Lung (tissue), 11 donors: ENCODE measurements at regions not wholly inside any gene's neighbourhood (a gene's known extent, or its start where the extent isn't known, plus 50 kb on each side); places are given as distances from the start of the nearest gene placed in this dataset.

Experiments
- ATAC-seq: fragments of 200-7000 bp; cut with Tn5 transposase; one replicate; pipeline ENCODE4 v1.9.1; 2020; ENCODE audit warnings: moderate number of reproducible peaks; ENCODE audit not compliant: insufficient read depth, low FRiP score
- DNase-seq, 3 donors: peaks; one replicate each; pipeline ENCODE4 v3.0.0-alpha.2; 2013 to 2017
- H3K27ac ChIP-seq, 2 donors: one replicate each; pipeline ENCODE4 v1.5.1; 2013; ENCODE audit warnings: mild to moderate bottlenecking in 2 of 2, moderate library complexity in 2 of 2, control low read depth in 1 of 2, inconsistent platforms in 1 of 2, low read depth in 1 of 2, low read length in 1 of 2
- H3K27me3 ChIP-seq, 3 donors: one replicate each; pipeline ENCODE4 v1.5.1; 2013; ENCODE audit warnings: low read length in 2 of 3; ENCODE audit not compliant: control insufficient read depth in 3 of 3, insufficient read depth in 3 of 3
- H3K36me3 ChIP-seq, 4 donors: one replicate each; pipeline ENCODE4 v1.5.1; 2013; ENCODE audit warnings: low read length in 4 of 4, mild to moderate bottlenecking in 1 of 4, moderate library complexity in 1 of 4; ENCODE audit not compliant: control insufficient read depth in 4 of 4, insufficient read depth in 4 of 4
- H3K4me1 ChIP-seq, 5 donors: one replicate each; pipeline ENCODE4 v1.5.1; 2013; ENCODE audit warnings: low read length in 5 of 5, mild to moderate bottlenecking in 2 of 5, moderate library complexity in 1 of 5; ENCODE audit not compliant: control insufficient read depth in 5 of 5, insufficient read depth in 5 of 5
- H3K4me3 ChIP-seq: one replicate; pipeline ENCODE4 v1.5.1; 2013; ENCODE audit warnings: mild to moderate bottlenecking, control low read depth, moderate library complexity
- H3K9ac ChIP-seq, 2 donors: one replicate each; pipeline ENCODE4 v1.5.1; 2013; ENCODE audit warnings: low read length in 2 of 2, control low read depth in 1 of 2; ENCODE audit not compliant: insufficient read depth in 1 of 2
- H3K9me3 ChIP-seq, 4 donors: one replicate each; pipeline ENCODE4 v1.5.1; 2013; ENCODE audit warnings: low read length in 3 of 4, mild to moderate bottlenecking in 1 of 4, moderate library complexity in 1 of 4; ENCODE audit not compliant: control insufficient read depth in 4 of 4, insufficient read depth in 3 of 4
- CTCF ChIP-seq: IDR thresholded peaks from 2 replicates; pipeline ENCODE4 v1.5.1; 2012; ENCODE audit warnings: mild to moderate bottlenecking; ENCODE audit errors: control extremely low read depth, extremely low read depth
- WGBS, 2 donors: extraction: QIAGEN DNeasy Blood & Tissue Kit; methylation state at CpG; one replicate each; pipeline ENCODE4 v1.1.7; 2013; 5-methylcytosine and 5-hydroxymethylcytosine counted together
- donor health status: control.
- donor health status: control.
- donor health status: Bipolar disorder and iron deficiency.
- donor health status: healthy.
- donor health status: DM: yes; HTN: yes; CAD: no.

- WGBS, 2 donors = 63 to 68% methylated on average over 2 of the region's 2 CpGs
- Histone ChIP-seq H3K36me3 (no peaks in the 10 kb centered on the region), H3K4me3 (no peak overlapping the region), H3K9ac (no peak overlapping the region), H3K27ac (peak overlapping the region in 1 of 2 donors; percentile 70), H3K4me1 (peaks cover 0 to 13% (median 3%) of the 10 kb centered on the region in 5 donors), H3K27me3 (no peaks in the 10 kb centered on the region), H3K9me3 (no peaks in the 10 kb centered on the region)
- TF ChIP-seq CTCF = no peak
- DNase-seq (peak in 1 of 3 donors; percentile 27), ATAC-seq (no peak)
Measured at GRCh38 chr12:93219947-93220346, 157.8 kb upstream of the NUDT4 start.

GRCh38 chr12:93221841-93222240, 155.9 kb upstream of the NUDT4 start:
- no peak for ATAC-seq
- no peaks in the 10 kb centered on the region for H3K27me3 ChIP-seq
- no peak for TF ChIP-seq CTCF
- H3K9ac ChIP-seq = no peak overlapping the region
- no peaks in the 10 kb centered on the region for H3K36me3 ChIP-seq
- H3K9me3 ChIP-seq = no peaks in the 10 kb centered on the region
- H3K4me3 ChIP-seq = no peak overlapping the region
- peaks cover 0 to 13% (median 3%) of the 10 kb centered on the region in 5 donors for H3K4me1 ChIP-seq
- DNase-seq = no peak
- H3K27ac ChIP-seq = peak overlapping the region in 1 of 2 donors; percentile 42

GRCh38 chr12:93223440-93224426, 154.0 kb upstream of the NUDT4 start:
- no peak overlapping the region for H3K27ac ChIP-seq
- DNase-seq = peak in 2 of 3 donors; percentile 57 to 62

More at GRCh38 chr12:93223440-93224426, 154.0 kb upstream of the NUDT4 start:
- Histone ChIP-seq H3K27me3 (no peaks in the 10 kb centered on the region), H3K36me3 (no peaks in the 10 kb centered on the region), H3K9me3 (no peaks in the 10 kb centered on the region), H3K4me1 (peaks cover 0 to 13% (median 3%) of the 10 kb centered on the region in 5 donors), H3K9ac (no peak overlapping the region), H3K4me3 (no peak overlapping the region)
- 41 to 55% methylated on average over 5 of the region's 5 CpGs for WGBS, 2 donors
- ATAC-seq = no peak
- TF ChIP-seq CTCF = no peak
